K562 (cell line): ENCODE measurements at regions not wholly inside any gene's neighbourhood (a gene's known extent, or its start where the extent isn't known, plus 50 kb on each side); places are given as distances from the start of the nearest gene placed in this dataset.

Source experiments
- CHD2 ChIP-seq: IDR thresholded peaks from 2 replicates; pipeline ENCODE4 v1.6.1; 2011; ENCODE audit warnings: low read depth, low read length
- ESRRB ChIP-seq: fragments of 250-450 bp; sonication (Bioruptor Pico); IDR thresholded peaks from 2 replicates; pipeline ENCODE4 v1.5.0; 2020; ENCODE audit warnings: mild to moderate bottlenecking, moderate library complexity, borderline replicate concordance
- HDAC3 ChIP-seq: fragments of 450-650 bp; IDR thresholded peaks from 2 replicates; pipeline ENCODE4 v1.6.1; 2018; ENCODE audit warnings: borderline replicate concordance, mild to moderate bottlenecking, moderate library complexity; ENCODE audit not compliant: partially characterized antibody
- MTA3 ChIP-seq: fragments of 450-650 bp; formaldehyde crosslinking; IDR thresholded peaks from 2 replicates; pipeline ENCODE4 v1.6.1; 2017; ENCODE audit warnings: mild to moderate bottlenecking, borderline replicate concordance
- PHF21A ChIP-seq: fragments of 450-650 bp; IDR thresholded peaks from 2 replicates; pipeline ENCODE4 v1.6.1; 2017; ENCODE audit warnings: low read depth, borderline replicate concordance
- POLR2AphosphoS5 ChIP-seq: IDR thresholded peaks from 2 replicates; pipeline ENCODE4 v1.6.1; 2011; ENCODE audit warnings: mild to moderate bottlenecking, low read depth, low read length, moderate library complexity; ENCODE audit not compliant: control insufficient read depth, insufficient read depth
- SIN3A ChIP-seq, 2 experiments: fragments of 150-350 bp in 1 of 2; IDR thresholded peaks; 2 replicates each; pipeline ENCODE4 v1.6.1; 2011 to 2016; ENCODE audit warnings: borderline replicate concordance in 2 of 2, low read depth in 2 of 2, low read length in 2 of 2, mild to moderate bottlenecking in 2 of 2, moderate library complexity in 2 of 2; ENCODE audit not compliant: control insufficient read depth in 1 of 2
- ZNF143 ChIP-seq: sonication (generic); formaldehyde crosslinking; IDR thresholded peaks from 2 replicates; pipeline ENCODE4 v1.9.0; 2022; ENCODE audit warnings: mild to moderate bottlenecking, missing genetic modification reagents
- ZNF639 ChIP-seq, 2 experiments: fragments of 200-800 bp in 1 of 2; sonication (Bioruptor generic) in 1 of 2; sonication (generic) in 1 of 2; formaldehyde crosslinking in 1 of 2; IDR thresholded peaks in 1 of 2; conservative IDR thresholded peaks in 1 of 2; 2 replicates each; pipeline versions ENCODE4 v1.5.0 to v1.6.1; 2016 to 2020; ENCODE audit warnings: missing compliant biosample characterization in 1 of 2, missing genetic modification characterization in 1 of 2, missing genetic modification reagents in 1 of 2
- ZNF695 ChIP-seq: fragments of 450-650 bp; formaldehyde crosslinking; IDR thresholded peaks from 2 replicates; pipeline ENCODE4 v1.4.0; 2020; ENCODE audit warnings: mild to moderate bottlenecking, moderate library complexity
- TF ChIP-seq, protein P1 (sequence below), 3 experiments: IDR thresholded peaks in 2 of 3; conservative IDR thresholded peaks in 1 of 3; 2 replicates each; pipeline ENCODE4 v1.5.1; 2011 to 2012; ENCODE audit warnings: low read length in 3 of 3, mild to moderate bottlenecking in 3 of 3, control low read depth in 2 of 3, improper control_type of control experiment in 1 of 3, inconsistent platforms in 1 of 3, low read depth in 1 of 3, mixed read lengths in 1 of 3, moderate library complexity in 1 of 3; ENCODE audit not compliant: insufficient read depth in 2 of 3
- TF ChIP-seq, protein P2 (sequence below): fragments of 450-650 bp; conservative IDR thresholded peaks from 2 replicates; pipeline ENCODE4 v1.6.1; 2016; ENCODE audit warnings: missing genetic modification characterization, low read depth, mild to moderate bottlenecking, control low read depth, missing compliant biosample characterization
- TF ChIP-seq, protein P3 (sequence below): sonication (generic); formaldehyde crosslinking; IDR thresholded peaks from 2 replicates; pipeline ENCODE4 v1.8.1; 2023; ENCODE audit warnings: mild to moderate bottlenecking, missing genetic modification reagents

DNA sequence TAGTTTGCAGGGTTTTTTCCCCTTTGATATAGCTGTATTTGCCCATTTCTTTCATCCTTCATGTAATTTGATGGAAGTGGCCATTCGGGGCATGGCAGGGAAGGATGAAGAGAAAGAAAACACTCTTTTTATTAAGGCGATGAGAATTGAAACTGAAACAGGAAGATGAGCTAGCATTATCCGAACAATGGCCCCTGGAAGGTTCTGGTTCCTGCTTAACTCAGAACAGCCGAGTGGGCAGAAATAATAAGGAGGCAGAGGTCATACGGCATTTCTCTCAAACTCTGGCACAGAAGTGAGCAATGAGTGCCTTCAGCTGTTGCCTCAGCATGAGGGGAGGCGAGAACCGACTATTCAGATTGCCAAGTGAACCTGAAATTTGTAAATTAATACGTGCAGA, 113.2 kb upstream of the MYO3A start:
- TF ChIP-seq CHD2 (no peak), POLR2AphosphoS5 (no peak), ESRRB (no peak), HDAC3 (no peak), MTA3 (no peak), ZNF639 (CRISPR knock-in tag; conservative IDR thresholded peaks at IDR 0.05 in 1 of 2, IDR thresholded peaks at IDR 0.05 in 1 of 2) (no peak), SIN3A (IDR thresholded peaks at IDR 0.05; ENCODE audit: borderline replicate concordance in 2 of 2, control insufficient read depth in 1 of 2, low read depth in 2 of 2, low read length in 2 of 2) (no peak), PHF21A (no peak), ZNF695 (no peak), ZNF143 (CRISPR knock-in tag) (no peak)
- TF ChIP-seq, protein P1, sequence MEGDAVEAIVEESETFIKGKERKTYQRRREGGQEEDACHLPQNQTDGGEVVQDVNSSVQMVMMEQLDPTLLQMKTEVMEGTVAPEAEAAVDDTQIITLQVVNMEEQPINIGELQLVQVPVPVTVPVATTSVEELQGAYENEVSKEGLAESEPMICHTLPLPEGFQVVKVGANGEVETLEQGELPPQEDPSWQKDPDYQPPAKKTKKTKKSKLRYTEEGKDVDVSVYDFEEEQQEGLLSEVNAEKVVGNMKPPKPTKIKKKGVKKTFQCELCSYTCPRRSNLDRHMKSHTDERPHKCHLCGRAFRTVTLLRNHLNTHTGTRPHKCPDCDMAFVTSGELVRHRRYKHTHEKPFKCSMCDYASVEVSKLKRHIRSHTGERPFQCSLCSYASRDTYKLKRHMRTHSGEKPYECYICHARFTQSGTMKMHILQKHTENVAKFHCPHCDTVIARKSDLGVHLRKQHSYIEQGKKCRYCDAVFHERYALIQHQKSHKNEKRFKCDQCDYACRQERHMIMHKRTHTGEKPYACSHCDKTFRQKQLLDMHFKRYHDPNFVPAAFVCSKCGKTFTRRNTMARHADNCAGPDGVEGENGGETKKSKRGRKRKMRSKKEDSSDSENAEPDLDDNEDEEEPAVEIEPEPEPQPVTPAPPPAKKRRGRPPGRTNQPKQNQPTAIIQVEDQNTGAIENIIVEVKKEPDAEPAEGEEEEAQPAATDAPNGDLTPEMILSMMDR (IDR thresholded peaks at IDR 0.05 in 2 of 3, conservative IDR thresholded peaks at IDR 0.05 in 1 of 3; ENCODE audit: insufficient read depth in 2 of 3, low read depth in 1 of 3, low read length in 3 of 3) = no peak
- TF ChIP-seq, protein P2, sequence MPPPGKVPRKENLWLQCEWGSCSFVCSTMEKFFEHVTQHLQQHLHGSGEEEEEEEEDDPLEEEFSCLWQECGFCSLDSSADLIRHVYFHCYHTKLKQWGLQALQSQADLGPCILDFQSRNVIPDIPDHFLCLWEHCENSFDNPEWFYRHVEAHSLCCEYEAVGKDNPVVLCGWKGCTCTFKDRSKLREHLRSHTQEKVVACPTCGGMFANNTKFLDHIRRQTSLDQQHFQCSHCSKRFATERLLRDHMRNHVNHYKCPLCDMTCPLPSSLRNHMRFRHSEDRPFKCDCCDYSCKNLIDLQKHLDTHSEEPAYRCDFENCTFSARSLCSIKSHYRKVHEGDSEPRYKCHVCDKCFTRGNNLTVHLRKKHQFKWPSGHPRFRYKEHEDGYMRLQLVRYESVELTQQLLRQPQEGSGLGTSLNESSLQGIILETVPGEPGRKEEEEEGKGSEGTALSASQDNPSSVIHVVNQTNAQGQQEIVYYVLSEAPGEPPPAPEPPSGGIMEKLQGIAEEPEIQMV (tag) = no peak
- TF ChIP-seq, protein P3, sequence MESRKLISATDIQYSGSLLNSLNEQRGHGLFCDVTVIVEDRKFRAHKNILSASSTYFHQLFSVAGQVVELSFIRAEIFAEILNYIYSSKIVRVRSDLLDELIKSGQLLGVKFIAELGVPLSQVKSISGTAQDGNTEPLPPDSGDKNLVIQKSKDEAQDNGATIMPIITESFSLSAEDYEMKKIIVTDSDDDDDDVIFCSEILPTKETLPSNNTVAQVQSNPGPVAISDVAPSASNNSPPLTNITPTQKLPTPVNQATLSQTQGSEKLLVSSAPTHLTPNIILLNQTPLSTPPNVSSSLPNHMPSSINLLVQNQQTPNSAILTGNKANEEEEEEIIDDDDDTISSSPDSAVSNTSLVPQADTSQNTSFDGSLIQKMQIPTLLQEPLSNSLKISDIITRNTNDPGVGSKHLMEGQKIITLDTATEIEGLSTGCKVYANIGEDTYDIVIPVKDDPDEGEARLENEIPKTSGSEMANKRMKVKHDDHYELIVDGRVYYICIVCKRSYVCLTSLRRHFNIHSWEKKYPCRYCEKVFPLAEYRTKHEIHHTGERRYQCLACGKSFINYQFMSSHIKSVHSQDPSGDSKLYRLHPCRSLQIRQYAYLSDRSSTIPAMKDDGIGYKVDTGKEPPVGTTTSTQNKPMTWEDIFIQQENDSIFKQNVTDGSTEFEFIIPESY (CRISPR knock-in tag) = no peak
